ENCODE measurements at regions not wholly inside any gene's neighbourhood (a gene's known extent, or its start where the extent isn't known, plus 50 kb on each side); places are given as distances from the start of the nearest gene placed in this dataset.
A peak's percentile ranks its signal among the peaks of the same experiment; 100 is the strongest.

DNA sequence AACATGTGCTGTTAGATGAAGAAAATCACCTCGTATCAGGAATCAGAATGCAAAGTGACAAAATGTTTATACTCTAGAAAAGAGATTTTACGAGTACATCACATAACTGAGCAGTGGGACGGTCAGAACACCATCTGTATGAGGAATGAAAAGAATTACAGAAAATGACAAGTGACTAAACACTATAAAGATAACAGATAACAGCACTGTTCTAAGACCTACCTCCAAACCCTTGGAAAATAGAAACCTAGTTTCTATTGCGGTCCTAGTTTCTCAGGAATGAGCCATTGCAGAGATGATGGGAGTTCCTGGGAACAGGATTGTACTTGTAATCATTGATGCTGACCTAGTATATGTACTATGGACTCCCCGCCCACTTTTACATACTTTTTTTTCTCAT is 839.4 kb upstream of the ADAMTS5 start:
- Histone ChIP-seq H3K4me3 (no peak overlapping the region), H3K27me3 (no peaks in the 10 kb centered on the region), H3K27ac (peak overlapping the region; percentile 63 to 73), H3K4me1 (peaks cover 0 to 6% of the 10 kb centered on the region in 2 donors), H3K9me3 (no peaks in the 10 kb centered on the region), H3K36me3 (no peaks in the 10 kb centered on the region)
- DNase-seq, result no peak
- TF ChIP-seq, protein P1, sequence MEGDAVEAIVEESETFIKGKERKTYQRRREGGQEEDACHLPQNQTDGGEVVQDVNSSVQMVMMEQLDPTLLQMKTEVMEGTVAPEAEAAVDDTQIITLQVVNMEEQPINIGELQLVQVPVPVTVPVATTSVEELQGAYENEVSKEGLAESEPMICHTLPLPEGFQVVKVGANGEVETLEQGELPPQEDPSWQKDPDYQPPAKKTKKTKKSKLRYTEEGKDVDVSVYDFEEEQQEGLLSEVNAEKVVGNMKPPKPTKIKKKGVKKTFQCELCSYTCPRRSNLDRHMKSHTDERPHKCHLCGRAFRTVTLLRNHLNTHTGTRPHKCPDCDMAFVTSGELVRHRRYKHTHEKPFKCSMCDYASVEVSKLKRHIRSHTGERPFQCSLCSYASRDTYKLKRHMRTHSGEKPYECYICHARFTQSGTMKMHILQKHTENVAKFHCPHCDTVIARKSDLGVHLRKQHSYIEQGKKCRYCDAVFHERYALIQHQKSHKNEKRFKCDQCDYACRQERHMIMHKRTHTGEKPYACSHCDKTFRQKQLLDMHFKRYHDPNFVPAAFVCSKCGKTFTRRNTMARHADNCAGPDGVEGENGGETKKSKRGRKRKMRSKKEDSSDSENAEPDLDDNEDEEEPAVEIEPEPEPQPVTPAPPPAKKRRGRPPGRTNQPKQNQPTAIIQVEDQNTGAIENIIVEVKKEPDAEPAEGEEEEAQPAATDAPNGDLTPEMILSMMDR (IDR thresholded peaks at IDR 0.05), result no peak
- no peak for TF ChIP-seq POLR2A (IDR thresholded peaks at IDR 0.05)
- intact Hi-C loops (cut with DNase I; ENCODE audit: low total_unique reads), result no loop called here

DNA sequence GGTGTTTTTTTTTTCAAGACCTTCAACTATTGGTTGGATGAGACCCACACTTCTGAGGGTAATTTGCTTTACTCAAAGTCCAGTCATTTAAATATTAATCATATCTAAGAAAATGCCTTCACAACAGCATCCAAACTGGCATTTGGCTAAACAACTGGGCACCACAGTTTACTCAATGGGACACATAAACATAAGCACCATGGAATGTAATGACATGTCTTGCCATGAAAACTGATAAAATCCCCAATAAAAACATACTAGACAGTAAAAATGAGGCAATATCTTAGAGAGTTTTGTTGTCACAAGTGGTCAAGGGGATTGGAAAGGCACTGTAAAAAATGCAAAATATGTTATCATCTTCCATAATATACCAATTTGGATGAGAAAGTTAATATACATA is 838.8 kb upstream of the ADAMTS5 start:
- intact Hi-C loops (cut with DNase I; ENCODE audit: low total_unique reads), result no loop called here
- Histone ChIP-seq H3K9me3 (no peaks in the 10 kb centered on the region), H3K36me3 (no peaks in the 10 kb centered on the region), H3K27ac (peak overlapping the region; percentile 63 to 73), H3K27me3 (no peaks in the 10 kb centered on the region), H3K4me1 (peaks cover 0 to 6% of the 10 kb centered on the region in 2 donors), H3K4me3 (no peak overlapping the region)
- no peak for DNase-seq
- TF ChIP-seq, protein P1 (IDR thresholded peaks at IDR 0.05), result no peak
- no peak for TF ChIP-seq POLR2A (IDR thresholded peaks at IDR 0.05)

DNA sequence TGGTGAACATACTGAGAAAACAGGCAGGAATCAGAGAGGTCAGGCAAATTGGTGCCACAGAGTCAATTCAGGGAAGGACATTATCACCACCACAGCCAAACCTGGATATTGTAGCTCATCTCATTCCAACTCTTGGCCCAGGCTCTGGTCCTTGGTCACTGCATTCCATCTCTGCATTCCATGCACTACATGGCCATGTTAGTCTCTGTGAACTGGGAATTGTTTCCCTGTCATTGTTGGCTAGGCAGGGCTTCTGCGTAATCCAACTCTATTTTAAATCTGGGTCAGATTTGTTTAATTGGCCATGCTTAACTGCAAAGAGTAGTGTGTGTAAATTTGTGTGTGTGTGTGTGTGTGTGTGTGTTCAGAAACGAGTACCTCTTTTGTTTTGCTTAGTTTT is 837.6 kb upstream of the ADAMTS5 start:
- H3K9me3 ChIP-seq, result no peaks in the 10 kb centered on the region
- TF ChIP-seq, protein P1 (IDR thresholded peaks at IDR 0.05), result no peak
- no peak for TF ChIP-seq POLR2A (IDR thresholded peaks at IDR 0.05)
- intact Hi-C loops (cut with DNase I; ENCODE audit: low total_unique reads), result no loop called here
- H3K27ac ChIP-seq, result no peak overlapping the region
- H3K4me1 ChIP-seq, result peaks cover 0 to 6% of the 10 kb centered on the region in 2 donors
- H3K27me3 ChIP-seq, result no peaks in the 10 kb centered on the region
- H3K36me3 ChIP-seq, result no peaks in the 10 kb centered on the region
- H3K4me3 ChIP-seq, result no peak overlapping the region
- DNase-seq, result no peak

- TF ChIP-seq, protein P1 (IDR thresholded peaks at IDR 0.05), result no peak
- TF ChIP-seq POLR2A (IDR thresholded peaks at IDR 0.05), result no peak
Observed at GRCh38 chr21:27803571-27803970, 836.7 kb upstream of the ADAMTS5 start.

GRCh38 chr21:27802816-27803475 is 836.1 kb upstream of the ADAMTS5 start:
- peak; percentile 26 to 29 for DNase-seq
- no peaks in the 10 kb centered on the region for H3K27me3 ChIP-seq
- no peaks in the 10 kb centered on the region for H3K9me3 ChIP-seq
- intact Hi-C loops (cut with DNase I; ENCODE audit: low total_unique reads), result no loop called here
- H3K36me3 ChIP-seq, result no peaks in the 10 kb centered on the region
- no peak overlapping the region for H3K27ac ChIP-seq
- no peak overlapping the region for H3K4me3 ChIP-seq
- peaks cover 0 to 6% of the 10 kb centered on the region in 2 donors for H3K4me1 ChIP-seq
- TF ChIP-seq POLR2A (IDR thresholded peaks at IDR 0.05), result no peak
- TF ChIP-seq, protein P1 (IDR thresholded peaks at IDR 0.05), result peak in 2 of 4 experiments; percentile 14 to 16

More at GRCh38 chr21:27803571-27803970, 836.7 kb upstream of the ADAMTS5 start:
- no peak for DNase-seq
- Histone ChIP-seq H3K36me3 (no peaks in the 10 kb centered on the region), H3K4me1 (peaks cover 0 to 6% of the 10 kb centered on the region in 2 donors), H3K4me3 (no peak overlapping the region), H3K9me3 (no peaks in the 10 kb centered on the region), H3K27me3 (no peaks in the 10 kb centered on the region), H3K27ac (no peak overlapping the region)
- intact Hi-C loops (cut with DNase I; ENCODE audit: low total_unique reads), result no loop called here

Data from uterus (tissue), 3 donors.